HG03108 (cell line): ENCODE measurements at regions not wholly inside any gene's neighbourhood (a gene's known extent, or its start where the extent isn't known, plus 50 kb on each side); places are given as distances from the start of the nearest gene placed in this dataset.

Source experiments
- ATAC-seq: cut with Tn5 transposase; IDR thresholded peaks from one replicate; pipeline ENCODE4 v1.9.1; 2021; ENCODE audit warnings: moderate library complexity; ENCODE audit not compliant: unreplicated experiment

DNA sequence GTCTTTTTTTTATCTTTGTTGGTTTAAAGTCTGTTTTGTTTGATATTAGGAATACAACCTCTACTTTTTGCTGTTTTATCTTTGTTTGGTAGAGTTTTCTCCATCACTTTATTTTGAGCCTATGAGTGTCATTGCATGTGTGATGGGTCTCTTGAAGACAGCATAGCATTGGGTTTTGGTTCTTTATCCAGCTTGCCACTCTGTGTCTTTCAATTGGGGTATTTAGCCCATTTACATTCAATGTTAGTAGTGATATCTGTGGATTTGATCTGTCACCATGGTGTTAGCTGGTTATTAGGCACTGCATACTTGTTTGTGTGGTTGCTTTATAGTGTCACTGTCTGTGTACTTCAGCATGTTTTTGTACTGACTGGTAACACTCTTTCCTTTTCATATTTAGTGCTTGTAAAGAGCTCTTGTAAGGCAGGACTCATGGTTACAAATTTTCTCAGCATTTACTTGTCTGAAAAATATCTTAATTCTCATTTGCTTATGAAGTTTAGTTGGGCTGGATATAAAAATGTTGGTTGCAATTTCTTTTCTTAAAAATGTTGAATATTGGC is 845.5 kb downstream of the TLE4 start:
- ATAC-seq: no peak

DNA sequence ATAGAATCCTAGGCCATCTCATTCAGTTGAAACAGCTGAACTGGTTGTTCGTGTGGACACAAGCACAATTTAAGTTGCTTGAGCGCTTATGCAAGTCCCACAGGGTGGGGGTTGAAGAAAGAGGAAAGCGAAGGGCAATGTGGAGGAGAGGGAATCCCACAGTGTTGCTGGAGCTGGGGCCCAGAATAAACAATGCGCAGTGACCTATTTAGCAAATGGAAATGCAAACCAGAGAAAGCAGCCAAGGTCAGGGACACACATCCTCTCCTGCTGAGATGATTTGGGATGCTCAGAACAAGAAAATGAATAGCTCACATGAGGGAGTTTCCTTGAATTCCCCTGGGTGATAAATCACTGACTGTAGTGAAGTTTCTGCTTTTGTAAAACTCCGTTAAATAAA is 838.3 kb downstream of the TLE4 start:
- ATAC-seq: no peak

DNA sequence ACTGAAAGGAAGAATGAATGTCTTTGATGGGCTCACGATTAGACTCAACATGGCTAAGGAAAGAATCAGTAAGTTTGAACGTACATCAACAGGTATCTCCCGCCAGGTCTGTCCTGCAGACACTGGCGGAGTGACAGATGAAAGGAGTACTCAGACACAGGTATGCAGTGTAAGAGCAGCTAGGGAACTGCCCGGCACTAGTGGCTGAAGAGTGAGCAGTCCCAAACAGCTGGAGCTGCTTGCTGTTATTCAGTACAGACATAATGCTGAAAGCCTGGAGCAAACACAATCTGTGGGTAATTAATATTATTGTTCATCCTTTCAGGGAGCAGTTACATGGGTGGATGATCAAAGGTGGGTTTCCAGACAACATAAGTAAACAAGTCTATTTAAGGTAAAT is 835.5 kb downstream of the TLE4 start:
- ATAC-seq: no peak

DNA sequence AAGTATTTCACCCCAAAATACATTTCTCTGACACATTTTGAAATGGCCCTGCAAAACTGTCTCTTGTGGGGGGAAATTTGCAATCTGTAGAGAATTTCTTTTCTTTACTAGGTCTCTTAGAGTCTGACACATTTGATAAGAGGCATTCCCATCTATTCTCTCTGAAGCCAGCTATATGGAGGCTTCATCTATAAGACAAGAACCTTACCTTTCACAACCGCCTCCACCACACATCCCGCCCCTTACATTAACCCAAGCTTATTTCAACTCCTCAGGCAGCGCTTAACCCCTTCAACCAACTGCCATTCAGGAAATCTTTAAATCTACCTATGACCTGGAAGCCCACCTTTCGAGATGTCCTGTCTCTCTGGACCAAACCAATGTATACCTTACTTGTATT is 829.5 kb downstream of the TLE4 start:
- ATAC-seq: no peak

DNA sequence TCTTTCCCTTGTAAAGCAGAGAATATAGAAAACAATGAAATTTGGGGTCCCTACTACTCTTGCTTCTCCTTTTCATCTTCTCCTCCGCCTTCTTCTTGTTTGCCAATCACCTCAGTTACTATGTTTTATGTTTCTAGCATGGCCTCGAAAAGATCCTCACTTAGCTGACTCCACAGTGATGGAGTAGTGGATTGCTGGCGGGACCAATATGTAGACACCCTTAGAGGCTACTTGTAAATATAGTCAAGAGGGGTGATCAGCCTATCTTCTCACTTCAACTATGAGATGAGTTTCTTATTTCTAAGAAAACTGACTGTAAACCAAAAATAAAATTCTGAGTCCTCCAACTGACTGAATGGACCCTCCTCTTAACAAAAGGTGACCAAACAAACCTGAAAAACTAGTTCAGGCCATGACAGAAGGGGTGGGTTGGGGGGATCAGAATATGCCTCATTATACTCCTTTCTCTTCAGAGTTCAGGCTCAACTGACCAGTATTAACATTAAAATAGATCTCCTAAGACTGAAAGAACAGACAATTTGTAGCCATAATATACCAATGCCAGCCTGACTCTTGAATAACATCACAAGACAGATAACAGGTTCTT is 829.0 kb downstream of the TLE4 start:
- no peak for ATAC-seq

DNA sequence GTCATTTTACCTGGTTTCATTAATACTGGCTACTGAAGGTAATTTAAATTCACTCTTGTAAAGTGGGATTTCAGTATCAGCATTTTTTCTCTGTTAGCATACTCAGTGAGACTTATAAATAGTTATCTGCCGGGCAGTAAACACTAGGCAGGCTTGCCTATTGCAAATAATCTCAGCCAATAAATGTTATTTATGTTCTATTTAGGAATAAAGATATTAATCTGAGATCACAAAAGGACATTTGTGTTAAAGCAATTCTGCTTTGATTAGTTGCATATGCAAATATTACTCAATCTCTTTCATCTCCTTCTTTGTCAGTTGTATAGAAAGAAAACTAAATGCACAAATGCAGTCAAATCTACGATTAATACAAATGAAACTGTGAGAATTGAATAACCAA is 827.8 kb downstream of the TLE4 start:
- ATAC-seq: no peak

DNA sequence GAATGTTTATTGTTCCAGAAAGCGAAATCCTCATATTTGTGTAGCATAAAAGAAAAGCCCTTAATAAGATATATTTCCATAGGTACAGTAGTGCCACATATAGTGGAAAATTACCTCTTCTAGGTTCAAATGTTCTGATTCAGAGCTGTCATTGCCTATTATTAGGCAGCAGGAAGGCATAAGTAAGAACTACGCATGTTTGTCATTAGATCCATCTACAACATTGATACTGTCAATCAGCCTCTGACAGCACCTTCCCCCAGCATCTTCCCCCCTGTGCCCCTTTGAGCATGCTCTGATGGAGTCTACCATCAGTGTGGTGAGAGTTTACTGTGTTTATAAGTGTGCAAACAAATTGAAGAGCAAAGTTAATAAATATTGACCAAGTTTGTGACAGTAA is 816.1 kb downstream of the TLE4 start:
- ATAC-seq: no peak

DNA sequence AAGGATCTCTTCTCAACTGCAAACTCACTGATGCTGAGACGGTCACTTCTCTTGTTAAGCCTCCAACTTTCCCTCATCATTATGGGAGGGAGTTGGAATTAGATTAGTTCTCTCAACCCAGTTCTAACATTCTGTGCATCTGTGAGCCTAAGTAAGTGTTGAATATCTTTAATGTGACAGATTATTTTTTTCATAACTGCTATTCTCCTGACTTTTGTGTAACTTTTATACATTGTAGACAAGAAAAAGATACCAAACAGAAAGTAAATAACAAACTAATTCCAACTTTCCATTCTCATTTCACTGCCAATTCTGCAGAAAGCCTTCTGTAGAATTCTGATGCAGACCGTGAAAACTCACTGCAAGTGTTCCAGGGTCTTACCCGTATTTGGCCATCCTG is 813.5 kb downstream of the TLE4 start:
- ATAC-seq: no peak

DNA sequence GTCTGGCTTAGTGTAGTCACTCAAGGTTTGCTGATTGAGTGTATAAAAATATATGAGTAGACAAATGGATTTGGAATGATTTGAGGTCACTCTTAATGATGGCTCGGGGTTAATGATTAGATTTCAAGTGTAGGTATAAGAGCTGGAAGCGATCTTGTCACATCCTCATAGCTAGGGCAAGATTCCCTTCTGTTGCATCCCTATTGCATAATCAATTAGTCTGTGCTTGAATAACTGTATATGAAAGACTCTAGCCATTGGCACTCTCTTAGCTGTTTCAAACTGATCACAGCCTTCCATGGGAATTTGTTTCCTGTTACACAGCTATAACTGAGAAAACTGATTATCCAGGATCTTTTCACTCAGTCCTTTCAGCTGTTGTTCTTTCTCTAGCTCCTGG is 811.6 kb downstream of the TLE4 start:
- ATAC-seq: no peak

DNA sequence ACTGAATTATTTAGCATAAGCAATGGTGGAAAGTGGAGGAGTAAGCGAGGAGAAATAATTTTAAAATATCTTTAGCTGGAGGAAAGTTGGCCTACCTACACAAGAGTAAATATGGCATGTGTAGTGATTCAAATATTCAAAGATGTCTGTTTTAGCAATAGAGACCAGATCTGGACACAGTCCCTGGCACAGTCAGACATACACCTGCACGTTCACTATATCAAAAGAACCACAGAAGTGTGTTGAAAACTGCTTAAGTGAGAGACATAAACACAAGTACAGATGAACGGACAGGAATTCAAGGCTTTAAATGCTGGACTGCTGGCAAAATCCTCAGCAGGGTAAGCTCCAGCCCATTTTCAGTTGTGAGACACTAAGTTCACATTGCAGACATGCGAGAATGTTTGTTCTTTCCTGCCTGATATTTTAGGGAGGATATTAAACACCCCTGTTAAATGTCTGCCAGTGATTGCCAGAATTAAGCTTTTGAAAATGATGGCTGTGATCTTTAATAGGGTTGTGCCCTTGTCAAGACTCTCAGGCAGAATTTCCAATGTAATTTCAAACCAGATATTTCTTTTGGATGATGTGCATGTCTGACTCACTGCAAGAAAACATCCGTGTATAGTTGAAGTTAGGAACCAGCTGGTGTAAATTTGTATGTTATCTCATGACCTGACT is 810.6 kb downstream of the TLE4 start:
- no peak for ATAC-seq

DNA sequence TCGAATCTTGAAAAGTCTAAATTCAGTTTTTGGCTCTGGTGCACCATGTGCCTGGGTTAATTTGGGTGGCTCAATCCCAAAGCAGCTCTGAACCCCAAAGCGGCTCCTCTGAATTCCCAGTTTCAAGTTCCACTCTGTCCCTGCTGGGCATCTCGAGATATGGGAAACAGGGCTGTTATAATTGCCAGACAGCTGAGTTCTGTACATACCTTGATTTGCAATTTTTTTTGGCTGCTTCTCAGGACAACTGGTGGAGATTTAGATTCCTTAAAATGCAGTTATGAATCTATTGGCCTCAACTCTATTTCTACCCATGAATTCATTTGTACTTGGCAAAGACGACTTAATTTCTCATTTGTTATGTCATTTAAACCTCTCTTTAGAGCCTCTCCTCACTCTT is 808.5 kb downstream of the TLE4 start:
- ATAC-seq: no peak

DNA sequence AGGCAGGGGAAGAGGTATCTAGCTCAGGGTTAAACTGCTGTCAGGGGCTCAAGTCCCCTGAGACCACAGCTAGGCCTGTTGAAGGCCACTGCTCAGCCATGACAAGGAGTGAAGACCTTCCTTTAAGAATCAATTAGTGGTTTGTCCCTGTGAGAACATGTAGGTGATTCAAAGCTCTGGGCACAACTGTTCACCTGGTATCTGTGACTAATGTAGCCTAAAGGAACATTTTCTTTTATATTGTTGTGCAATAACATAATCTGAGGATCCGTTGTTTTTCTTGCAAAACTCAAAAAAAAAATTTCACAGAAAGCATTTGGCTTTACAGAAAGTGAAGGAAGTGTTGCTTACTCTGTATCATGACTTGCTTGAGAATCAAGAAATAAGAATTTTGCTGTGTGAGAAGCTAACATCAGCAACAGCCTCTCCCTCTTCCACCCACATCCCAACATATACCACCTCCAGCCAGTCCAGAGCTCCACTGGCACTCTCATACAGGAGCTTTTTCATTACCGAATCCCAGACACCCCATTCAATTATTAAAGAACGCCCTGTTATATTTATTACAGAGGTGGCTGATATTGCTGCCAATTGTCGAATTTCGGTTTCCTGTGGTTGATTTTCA is 807.0 kb downstream of the TLE4 start:
- no peak for ATAC-seq

DNA sequence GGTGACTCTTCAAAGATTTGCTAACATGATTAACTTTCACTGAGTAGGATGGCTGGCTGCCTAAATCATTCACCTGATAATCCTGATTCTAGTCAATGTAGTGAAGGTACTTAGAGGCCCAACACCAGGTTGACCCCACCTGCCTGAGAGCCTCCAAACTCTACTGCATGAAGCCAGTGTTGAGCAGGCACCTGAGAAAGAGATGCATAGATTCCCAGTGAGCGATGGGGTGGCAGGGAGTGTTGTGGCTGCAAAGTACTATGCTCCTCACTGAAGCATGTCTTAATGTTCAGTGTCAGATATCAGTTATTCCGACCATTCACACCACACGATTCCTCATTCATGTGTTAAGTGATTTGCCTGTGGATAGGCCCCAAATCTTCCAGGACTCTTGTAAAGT is 804.4 kb downstream of the TLE4 start:
- no peak for ATAC-seq

DNA sequence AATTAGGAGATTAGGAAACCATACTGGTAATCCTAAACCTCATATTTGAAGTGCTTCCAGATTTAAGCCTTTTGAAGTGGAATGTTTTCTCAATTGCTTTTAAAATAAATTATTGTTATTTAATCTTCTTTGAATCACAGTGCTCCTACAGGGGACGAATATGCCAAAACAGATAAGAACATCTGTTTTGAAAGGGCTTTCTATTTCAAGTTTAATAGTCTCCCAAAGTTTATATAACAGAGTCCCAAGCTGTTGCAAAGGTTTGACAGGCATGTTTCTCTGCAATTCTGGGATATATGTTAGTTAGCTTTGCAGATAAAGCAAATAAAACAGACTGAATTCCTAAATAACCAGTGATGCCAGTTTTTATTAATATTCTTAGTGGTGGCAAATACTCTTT is 803.7 kb downstream of the TLE4 start:
- ATAC-seq: no peak

DNA sequence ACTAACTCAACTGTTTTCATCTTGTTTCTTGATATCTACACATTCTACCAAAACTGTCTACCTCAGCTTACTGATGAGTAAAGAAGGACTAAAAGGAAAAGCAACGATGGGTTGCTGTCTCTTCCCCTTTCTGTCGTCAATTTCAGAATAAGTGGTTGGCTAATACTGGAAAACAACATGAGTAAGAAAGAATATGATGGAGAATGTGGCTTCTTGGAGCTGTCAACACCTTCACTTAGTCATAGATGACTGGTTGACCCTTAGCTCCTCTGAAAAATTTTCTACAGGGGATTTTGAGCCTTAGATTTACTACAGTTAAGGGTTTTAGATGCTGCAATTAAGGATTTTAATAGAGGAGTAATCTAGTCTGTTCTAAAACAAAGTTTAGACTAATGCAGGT is 797.9 kb downstream of the TLE4 start:
- no peak for ATAC-seq

DNA sequence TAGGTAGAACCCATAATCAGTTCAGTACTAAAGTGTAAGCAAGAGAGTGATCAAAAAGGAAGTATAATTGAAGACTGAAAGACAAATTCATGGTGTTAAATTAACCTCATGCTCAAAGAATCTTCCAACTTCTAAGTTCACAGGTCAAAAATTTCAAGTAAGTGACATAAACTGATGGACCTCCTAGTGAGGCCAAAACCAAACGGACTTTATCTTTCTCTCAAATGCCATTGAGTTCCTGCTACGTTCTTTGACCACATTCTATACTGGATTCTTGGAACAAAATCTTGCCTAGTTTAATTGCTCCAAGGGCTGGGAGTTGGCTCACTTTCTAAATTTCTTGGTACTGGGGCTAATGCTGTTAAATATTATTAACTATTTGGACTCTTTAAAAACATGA is 794.9 kb downstream of the TLE4 start:
- no peak for ATAC-seq

DNA sequence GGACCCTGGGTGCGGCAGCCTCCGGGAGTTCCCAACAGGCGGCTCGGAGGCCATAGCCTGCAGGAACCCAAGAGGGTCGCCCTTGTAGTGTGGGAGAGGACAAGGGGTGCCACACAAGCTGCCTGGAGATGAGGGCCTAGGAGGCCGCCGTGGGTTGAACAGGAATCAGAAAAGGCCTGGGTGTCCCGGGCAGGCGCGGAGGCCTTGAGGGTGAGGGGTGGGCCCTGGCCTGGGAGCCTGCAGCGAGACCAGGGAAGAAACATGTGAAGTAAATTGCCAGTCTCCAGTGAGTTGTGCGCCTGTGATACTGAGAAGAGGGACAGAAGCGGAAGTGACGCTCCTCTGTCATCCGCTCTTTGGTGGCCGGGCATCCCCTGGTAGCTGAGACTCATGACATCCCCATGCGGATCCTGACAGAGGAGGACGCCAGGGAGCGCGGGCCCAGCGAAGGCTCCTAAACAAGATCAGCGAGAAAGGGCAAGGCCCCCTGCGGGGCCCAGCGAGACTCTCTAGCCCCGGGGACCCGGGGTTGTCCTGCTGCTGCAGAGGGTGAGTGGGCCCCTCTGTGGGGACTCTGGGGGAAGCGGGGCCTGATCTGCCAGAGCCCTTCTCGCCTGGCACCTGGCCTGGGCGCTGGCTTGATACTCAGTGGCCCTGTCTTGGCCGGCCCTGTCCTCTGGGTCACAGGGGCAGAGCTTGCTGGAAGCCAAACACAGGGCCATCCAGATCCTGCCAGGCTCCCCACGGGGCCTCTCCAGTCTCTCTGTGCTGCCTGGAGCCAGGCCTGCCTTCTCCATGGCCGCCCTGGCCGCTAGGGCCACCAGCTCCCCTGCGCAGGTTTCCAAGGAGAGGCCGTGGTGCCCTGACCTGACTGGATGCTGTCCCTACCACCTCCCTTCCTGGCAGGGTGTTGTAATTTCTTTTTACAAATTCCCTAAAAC is 788.4 kb downstream of the TLE4 start:
- ATAC-seq: no peak

DNA sequence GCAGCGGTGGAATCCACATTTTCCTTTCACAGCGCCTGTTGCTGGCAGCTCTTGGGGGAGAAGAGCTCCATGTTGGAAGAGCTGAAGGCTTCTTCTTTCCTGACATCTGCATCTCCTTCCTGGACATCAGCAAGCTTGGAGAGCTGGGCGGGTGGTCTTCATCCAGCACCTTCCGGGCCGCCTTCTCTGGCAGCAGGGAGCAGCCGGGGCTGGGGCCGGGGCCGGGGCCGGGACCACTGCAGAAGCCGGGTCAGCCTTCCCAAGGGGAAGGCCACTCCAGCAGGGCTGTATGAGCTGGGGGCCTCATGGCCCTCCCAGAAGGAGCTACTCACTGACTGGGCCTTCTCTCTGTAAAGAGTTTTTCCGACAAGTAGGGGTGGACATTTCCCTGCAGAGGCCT is 787.5 kb downstream of the TLE4 start:
- ATAC-seq: no peak

DNA sequence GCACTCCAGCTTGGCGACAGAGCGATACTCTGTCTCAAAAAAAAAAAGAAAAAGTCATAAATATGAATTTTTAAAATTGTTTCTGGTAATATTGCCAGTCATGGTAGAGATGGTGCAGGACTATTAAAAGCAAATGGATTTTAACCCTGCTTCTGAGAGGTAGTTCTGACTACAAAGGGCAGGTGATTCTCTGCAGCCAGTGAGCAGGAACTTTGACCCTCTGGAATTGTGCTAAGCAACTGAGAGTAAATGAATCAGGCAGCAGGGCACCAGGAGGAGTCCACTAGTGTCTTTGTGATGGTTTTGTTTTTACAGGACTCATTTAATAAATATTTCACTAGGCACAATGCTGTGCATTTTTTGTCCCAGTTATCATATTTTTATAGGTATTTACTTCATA is 781.2 kb downstream of the TLE4 start:
- ATAC-seq: no peak

DNA sequence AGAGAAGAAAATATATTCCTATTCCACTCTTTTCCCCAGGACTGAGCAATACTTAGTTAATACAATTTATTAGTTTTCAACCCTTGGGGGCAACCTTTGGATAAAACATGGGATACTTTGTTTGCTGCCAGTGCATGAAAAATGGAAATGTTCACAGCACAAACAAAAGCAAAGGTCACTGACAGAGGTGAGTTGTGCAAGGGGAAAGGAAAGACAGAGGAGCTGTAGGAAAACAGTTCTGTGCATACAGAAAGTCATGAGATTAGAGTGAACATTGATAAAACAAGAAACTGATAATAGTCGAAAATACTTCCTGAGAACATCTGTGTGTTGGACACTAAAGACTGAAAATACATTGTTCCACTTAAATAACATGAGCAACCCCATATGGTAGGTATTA is 779.8 kb downstream of the TLE4 start:
- no peak for ATAC-seq

DNA sequence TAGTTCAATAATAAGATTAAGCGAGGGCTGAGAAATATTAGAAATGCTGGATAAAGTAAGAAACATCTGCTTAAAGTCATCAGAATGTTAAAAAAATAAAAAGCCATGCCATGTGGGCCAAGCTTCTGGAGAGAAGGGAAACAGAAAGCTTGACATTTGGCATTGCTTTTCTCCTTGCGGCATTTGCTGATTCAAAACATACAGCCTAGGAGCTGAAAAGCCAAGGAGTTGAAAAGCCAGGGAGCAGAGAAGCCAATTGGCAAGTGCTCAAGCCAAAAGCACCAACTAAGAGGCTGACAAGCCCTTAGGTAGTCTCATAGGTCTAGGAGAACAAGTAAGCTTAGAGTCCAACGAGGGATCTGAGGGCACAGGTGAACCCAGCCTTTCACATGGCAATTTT is 754.3 kb downstream of the TLE4 start:
- no peak for ATAC-seq
